Endodermal cell (in vitro differentiated cells): ENCODE measurements at regions not wholly inside any gene's neighbourhood (a gene's known extent, or its start where the extent isn't known, plus 50 kb on each side); places are given as distances from the start of the nearest gene placed in this dataset.
A peak's percentile ranks its signal among the peaks of the same experiment; 100 is the strongest.

Source experiments
- DNase-seq: peaks from one replicate; pipeline ENCODE4 v3.0.0-alpha.2; 2017
- H3K27ac ChIP-seq: 2 replicates; pipeline ENCODE4 v1.5.1; 2013; ENCODE audit warnings: mild to moderate bottlenecking, low read depth, low read length, moderate library complexity
- H3K27me3 ChIP-seq: 2 replicates; pipeline ENCODE4 v1.6.1; 2013; ENCODE audit warnings: mild to moderate bottlenecking, low read length, moderate library complexity; ENCODE audit not compliant: insufficient read depth, control insufficient read depth, poor library complexity, severe bottlenecking
- H3K36me3 ChIP-seq: 2 replicates; pipeline ENCODE4 v1.7.0; 2013; ENCODE audit warnings: mild to moderate bottlenecking, low read length, moderate library complexity; ENCODE audit not compliant: control insufficient read depth, insufficient read depth
- H3K4me1 ChIP-seq: one replicate; pipeline ENCODE4 v1.7.0; 2013; ENCODE audit warnings: low read length; ENCODE audit not compliant: control insufficient read depth, insufficient read depth
- H3K4me3 ChIP-seq: 2 replicates; pipeline ENCODE4 v1.5.1; 2013; ENCODE audit warnings: mild to moderate bottlenecking, low read length, moderate library complexity
- H3K9ac ChIP-seq: 2 replicates; pipeline ENCODE4 v1.6.1; 2013; ENCODE audit warnings: mild to moderate bottlenecking, low read length, moderate library complexity; ENCODE audit not compliant: poor library complexity, severe bottlenecking; ENCODE audit errors: extremely low read depth
- H3K9me3 ChIP-seq: 2 replicates; pipeline ENCODE4 v1.6.1; 2013; ENCODE audit warnings: mild to moderate bottlenecking, low read length, moderate library complexity; ENCODE audit not compliant: control insufficient read depth
- H3K27ac Mint-ChIP-seq: 2 replicates; pipeline ENCODE4 v1.8.0; 2020; ENCODE audit warnings: mixed read lengths
- H3K27me3 Mint-ChIP-seq: 2 replicates; pipeline ENCODE4 v1.8.0; 2021; ENCODE audit warnings: mild to moderate bottlenecking, mixed read lengths; ENCODE audit not compliant: insufficient read depth
- H3K36me3 Mint-ChIP-seq: 2 replicates; pipeline ENCODE4 v1.8.0; 2020; ENCODE audit warnings: low read depth, mixed read lengths
- H3K4me1 Mint-ChIP-seq: 2 replicates; pipeline ENCODE4 v1.8.0; 2020; ENCODE audit warnings: mixed read lengths
- H3K4me3 Mint-ChIP-seq: 2 replicates; pipeline ENCODE4 v1.8.0; 2020; ENCODE audit warnings: mild to moderate bottlenecking, moderate library complexity, mixed read lengths
- H3K9me3 Mint-ChIP-seq: 2 replicates; pipeline ENCODE4 v1.8.0; 2020; ENCODE audit warnings: mild to moderate bottlenecking, mixed read lengths
- CTCF ChIP-seq: fragments of 200-600 bp; sonication (generic); conservative IDR thresholded peaks from 2 replicates; pipeline ENCODE4 v1.5.0; 2021; ENCODE audit warnings: antibody characterized with exemption, mild to moderate bottlenecking
- WGBS, 2 experiments: methylation state at CpG; one replicate each; pipeline versions ENCODE4 v1.1.5 to v1.1.7; 2013; ENCODE audit warnings: missing lambda C conversion rate in 2 of 2, mixed read lengths in 1 of 2; ENCODE audit not compliant: insufficient coverage in 1 of 2, insufficient read length in 1 of 2; 5-methylcytosine and 5-hydroxymethylcytosine counted together

GRCh38 chr4:159723341-159724048, 620.6 kb downstream of the RAPGEF2 start:
- H3K27ac Mint-ChIP-seq = no peak overlapping the region
- no peak overlapping the region for H3K9ac ChIP-seq
- no peak for TF ChIP-seq CTCF
- H3K27me3 ChIP-seq = no peaks in the 10 kb centered on the region
- WGBS, 2 experiments = 89 to 100% methylated on average over 1 to 8 of the region's 8 CpGs
- H3K4me3 ChIP-seq = no peak overlapping the region
- peak; percentile 38 for DNase-seq
- no peak overlapping the region for H3K4me3 Mint-ChIP-seq
- no peaks in the 10 kb centered on the region for H3K4me1 Mint-ChIP-seq
- no peaks in the 10 kb centered on the region for H3K36me3 Mint-ChIP-seq
- H3K27ac ChIP-seq = no peak overlapping the region
- H3K9me3 Mint-ChIP-seq = no peaks in the 10 kb centered on the region
- H3K9me3 ChIP-seq = no peaks in the 10 kb centered on the region
- no peaks in the 10 kb centered on the region for H3K4me1 ChIP-seq
- H3K27me3 Mint-ChIP-seq = no peaks in the 10 kb centered on the region
- H3K36me3 ChIP-seq = no peaks in the 10 kb centered on the region

GRCh38 chr4:159725571-159725970, 622.7 kb downstream of the RAPGEF2 start:
- Mint-ChIP-seq H3K4me1 (no peaks in the 10 kb centered on the region), H3K4me3 (no peak overlapping the region), H3K9me3 (no peaks in the 10 kb centered on the region), H3K36me3 (no peaks in the 10 kb centered on the region), H3K27ac (no peak overlapping the region), H3K27me3 (no peaks in the 10 kb centered on the region)
- Histone ChIP-seq H3K4me1 (no peaks in the 10 kb centered on the region), H3K4me3 (no peak overlapping the region), H3K9ac (no peak overlapping the region), H3K36me3 (no peaks in the 10 kb centered on the region), H3K27ac (no peak overlapping the region), H3K9me3 (no peaks in the 10 kb centered on the region), H3K27me3 (no peaks in the 10 kb centered on the region)
- TF ChIP-seq CTCF = no peak
- DNase-seq = no peak
- WGBS, 2 experiments = 91% methylated on average over 1 of the region's 1 CpG; no CpG with 5 or more reads in 1 of the 2 experiments

GRCh38 chr4:159735281-159736207, 632.7 kb downstream of the RAPGEF2 start:
- H3K4me1 ChIP-seq = peaks cover 5% of the 10 kb centered on the region
- WGBS, 2 experiments = 83 to 88% methylated on average over 2 to 5 of the region's 6 CpGs
- peaks cover 8% of the 10 kb centered on the region for H3K9me3 ChIP-seq
- Mint-ChIP-seq H3K4me3 (no peak overlapping the region), H3K36me3 (no peaks in the 10 kb centered on the region), H3K27me3 (no peaks in the 10 kb centered on the region), H3K9me3 (peaks cover 8% of the 10 kb centered on the region), H3K4me1 (peaks cover 17% of the 10 kb centered on the region), H3K27ac (peak overlapping the region; percentile 71)
- H3K36me3 ChIP-seq = no peaks in the 10 kb centered on the region
- DNase-seq = peak; percentile 50
- H3K4me3 ChIP-seq = no peak overlapping the region
- no peak overlapping the region for H3K9ac ChIP-seq
- no peak for TF ChIP-seq CTCF
- no peaks in the 10 kb centered on the region for H3K27me3 ChIP-seq
- no peak overlapping the region for H3K27ac ChIP-seq
